ENCODE measurements at regions not wholly inside any gene's neighbourhood (a gene's known extent, or its start where the extent isn't known, plus 50 kb on each side); places are given as distances from the start of the nearest gene placed in this dataset.
"Not testable (repeated sequence)": the region's sequence is repeated elsewhere in the genome, so short reads cannot be mapped to it uniquely, and the experiment has no call there.

- Histone ChIP-seq H3K23ac (ENCODE audit: low read length) (no peak overlapping the region), H3K4ac (ENCODE audit: low read depth, low read length) (no peak overlapping the region), H2BK15ac (replicated peaks; ENCODE audit: low read depth) (no peak overlapping the region), H3K27ac (ENCODE audit: low read depth, low read length) (no peak overlapping the region), H3K79me1 (ENCODE audit: low read length) (no peaks in the 10 kb centered on the region), H3K79me2 (ENCODE audit: control insufficient read depth, insufficient read depth, low read length) (no peaks in the 10 kb centered on the region), H2BK5ac (ENCODE audit: low read length) (no peak overlapping the region), H3K18ac (ENCODE audit: low read length) (no peak overlapping the region), H3K9ac (ENCODE audit: low read length) (no peak overlapping the region), H3K56ac (ENCODE audit: low read length) (no peak overlapping the region), H3K27me3 (ENCODE audit: insufficient read depth, low read length, poor library complexity) (no peaks in the 10 kb centered on the region), H3K4me1 (ENCODE audit: control insufficient read depth, low read depth, low read length) (no peaks in the 10 kb centered on the region), H3K4me2 (ENCODE audit: low read length) (no peak overlapping the region), H3K4me3 (ENCODE audit: low read length) (no peak overlapping the region), H3K36me3 (ENCODE audit: control insufficient read depth, insufficient read depth, low read length) (no peaks in the 10 kb centered on the region), H2BK120ac (ENCODE audit: low read depth, low read length) (no peak overlapping the region), H2AK5ac (ENCODE audit: low read length) (no peak overlapping the region), H4K8ac (ENCODE audit: low read depth, low read length) (no peak overlapping the region), H4K5ac (ENCODE audit: low read length) (no peak overlapping the region)
- WGBS (ENCODE audit: extremely low coverage, insufficient coverage, low lambda C conversion rate) = no CpG with 5 or more reads among the region's 3 CpGs
- peak; percentile 13 for DNase-seq
Measured at GRCh38 chr9:24051587-24051986, 225.5 kb upstream of the ELAVL2 start.

DNA sequence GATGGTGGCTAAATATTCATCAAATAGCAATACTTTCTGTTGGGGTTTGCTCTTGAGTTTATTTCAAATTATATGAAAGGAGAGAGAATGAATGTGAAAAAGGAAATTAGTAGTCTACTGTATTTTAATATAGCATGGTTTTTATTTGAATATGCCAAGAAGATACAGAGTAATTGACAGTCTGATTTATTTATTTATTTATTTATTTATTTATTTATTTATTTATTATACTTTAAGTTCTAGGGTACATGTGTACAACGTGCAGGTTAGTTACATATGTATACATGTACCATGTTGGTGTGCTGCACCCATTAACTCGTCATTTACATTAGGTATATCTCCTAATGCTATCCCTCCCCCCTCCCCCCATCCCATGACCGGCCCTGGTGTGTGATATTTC lies 224.2 kb upstream of the ELAVL2 start:
- H3K23ac ChIP-seq (ENCODE audit: low read length); H3K4ac ChIP-seq (ENCODE audit: low read depth, low read length); H2AK5ac ChIP-seq (ENCODE audit: low read length); H4K5ac ChIP-seq (ENCODE audit: low read length); H3K4me3 ChIP-seq (ENCODE audit: low read length); H3K9ac ChIP-seq (ENCODE audit: low read length); H2BK120ac ChIP-seq (ENCODE audit: low read depth, low read length); H2BK15ac ChIP-seq (replicated peaks; ENCODE audit: low read depth); H3K4me2 ChIP-seq (ENCODE audit: low read length); H3K79me2 ChIP-seq (ENCODE audit: control insufficient read depth, insufficient read depth, low read length); H3K27ac ChIP-seq (ENCODE audit: low read depth, low read length); H3K79me1 ChIP-seq (ENCODE audit: low read length); H3K56ac ChIP-seq (ENCODE audit: low read length); H3K4me1 ChIP-seq (ENCODE audit: control insufficient read depth, low read depth, low read length); H2BK5ac ChIP-seq (ENCODE audit: low read length); DNase-seq; H3K27me3 ChIP-seq (ENCODE audit: insufficient read depth, low read length, poor library complexity); H3K18ac ChIP-seq (ENCODE audit: low read length); H3K36me3 ChIP-seq (ENCODE audit: control insufficient read depth, insufficient read depth, low read length); H4K8ac ChIP-seq (ENCODE audit: low read depth, low read length): not testable (repeated sequence)
- WGBS (ENCODE audit: extremely low coverage, insufficient coverage, low lambda C conversion rate) = no CpG with 5 or more reads among the region's 3 CpGs

GRCh38 chr9:24045150-24045549 lies 219.1 kb upstream of the ELAVL2 start:
- H3K9ac ChIP-seq (ENCODE audit: low read length) = no peak overlapping the region
- H3K4ac ChIP-seq (ENCODE audit: low read depth, low read length) = no peak overlapping the region
- H3K36me3 ChIP-seq (ENCODE audit: control insufficient read depth, insufficient read depth, low read length) = no peaks in the 10 kb centered on the region
- no peak overlapping the region for H3K4me2 ChIP-seq (ENCODE audit: low read length)
- no peaks in the 10 kb centered on the region for H3K79me1 ChIP-seq (ENCODE audit: low read length)
- H3K27me3 ChIP-seq (ENCODE audit: insufficient read depth, low read length, poor library complexity) = no peaks in the 10 kb centered on the region
- no peak overlapping the region for H3K27ac ChIP-seq (ENCODE audit: low read depth, low read length)
- no peak overlapping the region for H2BK15ac ChIP-seq (replicated peaks; ENCODE audit: low read depth)
- H2AK5ac ChIP-seq (ENCODE audit: low read length) = no peak overlapping the region
- H3K56ac ChIP-seq (ENCODE audit: low read length) = no peak overlapping the region
- WGBS (ENCODE audit: extremely low coverage, insufficient coverage, low lambda C conversion rate) = no CpG with 5 or more reads among the region's 3 CpGs
- H3K23ac ChIP-seq (ENCODE audit: low read length) = no peak overlapping the region
- no peak overlapping the region for H4K5ac ChIP-seq (ENCODE audit: low read length)
- no peak overlapping the region for H4K8ac ChIP-seq (ENCODE audit: low read depth, low read length)
- no peak overlapping the region for H3K18ac ChIP-seq (ENCODE audit: low read length)
- H2BK5ac ChIP-seq (ENCODE audit: low read length) = no peak overlapping the region
- no peaks in the 10 kb centered on the region for H3K79me2 ChIP-seq (ENCODE audit: control insufficient read depth, insufficient read depth, low read length)
- no peaks in the 10 kb centered on the region for H3K4me1 ChIP-seq (ENCODE audit: control insufficient read depth, low read depth, low read length)
- no peak overlapping the region for H2BK120ac ChIP-seq (ENCODE audit: low read depth, low read length)
- no peak overlapping the region for H3K4me3 ChIP-seq (ENCODE audit: low read length)
- DNase-seq = no peak

- Histone ChIP-seq H2BK5ac (ENCODE audit: low read length) (no peak overlapping the region), H2AK5ac (ENCODE audit: low read length) (no peak overlapping the region), H4K8ac (ENCODE audit: low read depth, low read length) (no peak overlapping the region), H3K27ac (ENCODE audit: low read depth, low read length) (no peak overlapping the region), H3K9ac (ENCODE audit: low read length) (no peak overlapping the region), H3K23ac (ENCODE audit: low read length) (no peak overlapping the region), H3K18ac (ENCODE audit: low read length) (no peak overlapping the region), H3K27me3 (ENCODE audit: insufficient read depth, low read length, poor library complexity) (no peaks in the 10 kb centered on the region), H3K4me1 (ENCODE audit: control insufficient read depth, low read depth, low read length) (no peaks in the 10 kb centered on the region), H2BK15ac (replicated peaks; ENCODE audit: low read depth) (no peak overlapping the region), H4K5ac (ENCODE audit: low read length) (no peak overlapping the region), H3K56ac (ENCODE audit: low read length) (no peak overlapping the region), H3K36me3 (ENCODE audit: control insufficient read depth, insufficient read depth, low read length) (no peaks in the 10 kb centered on the region), H3K4me3 (ENCODE audit: low read length) (no peak overlapping the region), H3K79me2 (ENCODE audit: control insufficient read depth, insufficient read depth, low read length) (no peaks in the 10 kb centered on the region), H3K4me2 (ENCODE audit: low read length) (no peak overlapping the region), H2BK120ac (ENCODE audit: low read depth, low read length) (no peak overlapping the region), H3K79me1 (ENCODE audit: low read length) (no peaks in the 10 kb centered on the region), H3K4ac (ENCODE audit: low read depth, low read length) (no peak overlapping the region)
- no CpG with 5 or more reads among the region's 5 CpGs for WGBS (ENCODE audit: extremely low coverage, insufficient coverage, low lambda C conversion rate)
- no peak for DNase-seq
Measured at GRCh38 chr9:24044576-24044975, 218.5 kb upstream of the ELAVL2 start.

- H3K36me3 ChIP-seq (ENCODE audit: control insufficient read depth, insufficient read depth, low read length) = no peaks in the 10 kb centered on the region
- no peak overlapping the region for H3K4me3 ChIP-seq (ENCODE audit: low read length)
- no peak overlapping the region for H3K4ac ChIP-seq (ENCODE audit: low read depth, low read length)
- no peak overlapping the region for H4K8ac ChIP-seq (ENCODE audit: low read depth, low read length)
- WGBS (ENCODE audit: extremely low coverage, insufficient coverage, low lambda C conversion rate) = no CpG with 5 or more reads among the region's 5 CpGs
- H3K23ac ChIP-seq (ENCODE audit: low read length) = no peak overlapping the region
- H2BK5ac ChIP-seq (ENCODE audit: low read length) = no peak overlapping the region
- H3K4me2 ChIP-seq (ENCODE audit: low read length) = no peak overlapping the region
- no peaks in the 10 kb centered on the region for H3K4me1 ChIP-seq (ENCODE audit: control insufficient read depth, low read depth, low read length)
- H2AK5ac ChIP-seq (ENCODE audit: low read length) = no peak overlapping the region
- H2BK120ac ChIP-seq (ENCODE audit: low read depth, low read length) = no peak overlapping the region
- H3K79me2 ChIP-seq (ENCODE audit: control insufficient read depth, insufficient read depth, low read length) = no peaks in the 10 kb centered on the region
- DNase-seq = no peak
- no peak overlapping the region for H3K18ac ChIP-seq (ENCODE audit: low read length)
- no peak overlapping the region for H3K56ac ChIP-seq (ENCODE audit: low read length)
- no peaks in the 10 kb centered on the region for H3K27me3 ChIP-seq (ENCODE audit: insufficient read depth, low read length, poor library complexity)
- no peak overlapping the region for H3K9ac ChIP-seq (ENCODE audit: low read length)
- H3K79me1 ChIP-seq (ENCODE audit: low read length) = no peaks in the 10 kb centered on the region
- H2BK15ac ChIP-seq (replicated peaks; ENCODE audit: low read depth) = no peak overlapping the region
- H4K5ac ChIP-seq (ENCODE audit: low read length) = no peak overlapping the region
- H3K27ac ChIP-seq (ENCODE audit: low read depth, low read length) = no peak overlapping the region
Measured at GRCh38 chr9:24041160-24041690, 215.2 kb upstream of the ELAVL2 start.

DNA sequence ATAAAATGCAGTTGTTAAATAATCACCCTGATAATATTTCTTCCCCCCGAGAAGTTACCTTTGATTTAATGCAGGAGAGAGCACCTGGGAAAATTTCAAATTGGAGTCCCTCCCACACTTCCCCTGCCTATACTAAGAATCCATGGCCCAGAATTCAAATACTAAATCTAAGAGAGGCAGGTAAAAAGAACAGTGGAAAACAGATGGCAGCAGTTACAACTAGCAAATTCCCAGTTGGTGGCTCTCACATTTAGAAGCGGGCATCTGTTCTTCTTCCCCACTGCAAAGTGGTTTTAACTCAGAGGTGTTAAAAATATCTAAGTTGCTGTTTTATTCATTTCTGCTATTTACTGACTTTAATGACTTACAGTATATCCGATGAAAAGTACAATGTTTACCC lies 210.4 kb upstream of the ELAVL2 start:
- Histone ChIP-seq H2BK5ac (ENCODE audit: low read length) (no peak overlapping the region), H3K27ac (ENCODE audit: low read depth, low read length) (no peak overlapping the region), H3K9ac (ENCODE audit: low read length) (no peak overlapping the region), H3K56ac (ENCODE audit: low read length) (no peak overlapping the region), H3K4me3 (ENCODE audit: low read length) (no peak overlapping the region), H2BK120ac (ENCODE audit: low read depth, low read length) (no peak overlapping the region), H3K79me2 (ENCODE audit: control insufficient read depth, insufficient read depth, low read length) (no peaks in the 10 kb centered on the region), H2BK15ac (replicated peaks; ENCODE audit: low read depth) (no peak overlapping the region), H3K36me3 (ENCODE audit: control insufficient read depth, insufficient read depth, low read length) (no peaks in the 10 kb centered on the region), H3K23ac (ENCODE audit: low read length) (no peak overlapping the region), H3K4me1 (ENCODE audit: control insufficient read depth, low read depth, low read length) (peaks cover 2% of the 10 kb centered on the region), H4K8ac (ENCODE audit: low read depth, low read length) (no peak overlapping the region), H3K27me3 (ENCODE audit: insufficient read depth, low read length, poor library complexity) (no peaks in the 10 kb centered on the region), H2AK5ac (ENCODE audit: low read length) (no peak overlapping the region), H3K4me2 (ENCODE audit: low read length) (no peak overlapping the region), H3K4ac (ENCODE audit: low read depth, low read length) (no peak overlapping the region), H4K5ac (ENCODE audit: low read length) (no peak overlapping the region), H3K18ac (ENCODE audit: low read length) (no peak overlapping the region), H3K79me1 (ENCODE audit: low read length) (no peaks in the 10 kb centered on the region)
- no CpG with 5 or more reads among the region's 3 CpGs for WGBS (ENCODE audit: extremely low coverage, insufficient coverage, low lambda C conversion rate)
- no peak for DNase-seq
